DMS153 (cell line): ENCODE measurements at regions not wholly inside any gene's neighbourhood (a gene's known extent, or its start where the extent isn't known, plus 50 kb on each side); places are given as distances from the start of the nearest gene placed in this dataset.
"Not testable (repeated sequence)": the region's sequence is repeated elsewhere in the genome, so short reads cannot be mapped to it uniquely, and the experiment has no call there.

Experiments used
- DNase-seq: peaks from one replicate; lab custom pipeline; 2025; lab: John Stamatoyannopoulos, UW

DNA sequence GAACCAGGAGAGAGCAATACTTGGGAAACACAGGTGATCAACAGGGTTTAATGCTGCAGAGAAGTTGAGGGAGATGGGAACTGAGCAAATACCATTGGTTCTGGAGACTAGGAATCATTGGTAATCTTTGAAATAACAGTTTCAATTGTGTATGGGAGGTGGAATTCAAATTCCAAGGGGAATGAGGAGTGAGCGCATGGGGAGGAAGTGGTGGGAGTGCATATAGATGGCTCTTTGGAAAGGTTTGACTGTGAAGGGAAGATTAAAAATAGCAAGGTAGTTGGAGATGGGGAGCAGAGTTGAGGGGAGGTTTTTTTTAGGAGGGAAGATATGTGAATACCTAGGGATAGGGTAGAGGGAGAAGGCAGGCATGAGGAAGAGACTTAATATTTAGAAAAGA, 51.1 kb upstream of the ROPN1 start:
- no peak for DNase-seq

GRCh38 chr3:124044956-124045355, 53.0 kb upstream of the ROPN1 start:
- no peak for DNase-seq

- DNase-seq = no peak
These were observed 57.3 kb upstream of the ROPN1 start for GRCh38 chr3:124048967-124049798.

DNA sequence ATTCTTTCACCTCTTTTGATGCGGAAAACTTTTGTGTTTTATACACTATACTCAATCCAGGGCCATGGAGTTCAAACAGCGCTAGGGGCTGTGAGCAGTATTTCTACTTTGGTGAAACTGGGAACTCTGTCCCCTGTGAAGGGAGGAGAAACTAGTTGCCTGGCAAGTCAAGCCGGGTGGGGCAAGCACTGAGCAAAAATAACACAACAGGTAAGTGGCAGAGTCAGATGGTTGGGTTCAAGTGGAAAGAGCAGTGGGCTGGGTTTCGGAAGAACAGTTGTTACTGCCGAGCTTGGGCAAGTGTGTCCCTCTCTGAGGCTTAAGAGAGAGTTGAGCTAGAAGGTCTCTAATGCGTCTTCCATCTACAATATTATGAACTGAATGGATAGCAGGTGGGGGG, 59.7 kb upstream of the ROPN1 start:
- DNase-seq = no peak

DNA sequence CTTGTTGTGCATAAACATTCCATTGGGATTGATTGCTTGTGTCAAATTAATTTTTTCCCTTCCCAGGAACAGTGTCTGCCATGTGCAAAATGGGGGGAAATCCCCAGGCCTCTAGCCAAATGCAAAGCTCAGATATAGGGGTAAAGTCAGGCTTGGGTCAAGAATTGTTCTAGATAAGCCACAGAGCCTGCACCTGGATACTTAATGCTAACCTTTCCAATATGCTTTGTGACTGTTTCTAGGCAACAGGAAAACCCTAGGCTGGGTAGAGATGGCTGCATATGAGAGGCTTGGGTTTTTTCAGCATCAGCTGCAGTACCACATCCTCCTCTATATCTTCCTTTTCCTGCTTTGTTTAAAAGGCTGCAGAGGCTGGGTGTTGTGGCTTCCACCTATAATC, 61.9 kb upstream of the ROPN1 start:
- DNase-seq = peak; percentile 83

- no peak for DNase-seq
These were observed 64.9 kb upstream of the ROPN1 start for GRCh38 chr3:124056846-124057245.

GRCh38 chr3:124057420-124057819, 65.5 kb upstream of the ROPN1 start:
- no peak for DNase-seq

- DNase-seq = no peak
These were observed 67.7 kb upstream of the ROPN1 start for GRCh38 chr3:124059580-124059979.

DNA sequence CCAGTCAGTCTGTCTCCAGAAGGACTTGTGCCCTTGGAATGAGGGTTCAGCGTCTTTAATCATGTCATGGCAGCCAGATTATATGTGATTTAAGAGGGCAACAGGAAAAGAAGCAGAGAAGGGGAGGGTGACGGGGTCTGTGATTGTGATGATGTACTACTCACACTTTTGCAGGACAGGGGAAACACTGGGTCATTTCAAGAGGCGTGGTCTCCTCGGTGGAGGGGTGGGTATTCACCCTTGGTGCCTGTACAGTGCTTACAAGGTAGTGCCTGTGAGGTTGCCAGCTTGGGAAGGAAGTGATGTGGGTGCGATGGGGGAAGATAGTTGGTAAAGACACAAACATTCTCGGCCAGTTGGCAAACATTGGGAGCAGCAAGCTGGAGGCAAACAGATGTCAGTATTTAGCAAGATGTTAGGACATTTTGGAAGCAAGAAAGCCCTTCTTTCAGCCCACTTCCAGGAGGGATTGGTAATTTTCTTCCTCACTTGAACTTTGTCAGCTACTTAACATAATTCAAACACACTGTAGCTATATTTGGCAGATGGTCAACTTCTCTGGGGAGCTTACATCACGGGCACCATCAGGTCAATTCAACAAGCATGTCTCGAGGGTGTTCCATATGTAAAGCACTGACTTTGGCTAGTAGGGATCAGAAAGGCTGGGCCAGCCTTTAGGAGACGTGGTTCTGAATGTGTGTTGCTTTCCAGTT, 71.4 kb upstream of the ROPN1 start:
- DNase-seq = no peak

GRCh38 chr3:124064050-124064449, 72.1 kb upstream of the ROPN1 start:
- no peak for DNase-seq

- not testable (repeated sequence) for DNase-seq
These were observed 74.6 kb upstream of the ROPN1 start for GRCh38 chr3:124066543-124066942.

DNA sequence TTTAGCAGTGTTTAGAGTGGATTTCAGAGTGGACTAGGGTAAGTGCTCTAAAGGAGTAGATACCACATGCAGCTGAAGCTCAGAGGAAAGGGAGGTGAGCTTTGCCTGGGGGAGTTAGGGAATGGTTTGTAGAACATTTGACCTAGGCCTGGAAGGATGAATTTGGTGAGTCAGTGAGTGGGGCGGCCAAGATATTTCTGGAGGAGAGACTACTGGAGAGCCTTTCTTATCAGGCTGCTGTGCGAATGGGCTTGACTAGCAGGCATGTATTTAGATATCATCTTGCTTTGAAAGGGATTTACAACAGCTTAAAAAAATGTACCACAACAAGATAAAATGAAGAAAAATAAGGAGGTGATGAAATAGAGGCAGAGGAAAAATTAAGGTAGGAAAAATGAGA, 77.8 kb upstream of the ROPN1 start:
- not testable (repeated sequence) for DNase-seq

DNA sequence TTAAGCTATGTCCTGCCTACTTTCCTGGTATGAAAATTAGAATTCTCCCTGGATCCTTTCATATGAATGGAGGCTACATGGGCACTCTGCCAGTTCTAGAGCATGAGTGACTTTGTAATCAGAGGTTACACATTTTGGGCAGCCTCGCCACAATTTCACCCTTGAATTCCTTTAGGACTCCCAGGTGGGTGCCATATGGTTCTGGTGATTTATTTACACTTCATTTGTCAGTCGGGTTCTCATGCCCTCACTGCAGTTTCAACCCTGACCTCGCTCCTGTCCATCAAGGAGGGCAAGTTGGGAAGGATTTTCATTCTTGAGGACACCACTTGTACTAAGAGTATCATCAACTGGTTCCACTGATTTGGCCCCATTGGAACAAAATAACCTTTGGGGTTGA, 83.2 kb upstream of the ROPN1 start:
- not testable (repeated sequence) for DNase-seq

GRCh38 chr3:124075753-124076152, 83.8 kb upstream of the ROPN1 start:
- no peak for DNase-seq

- no peak for DNase-seq
These were observed 84.3 kb upstream of the ROPN1 start for GRCh38 chr3:124076235-124076634.

GRCh38 chr3:124078953-124079911, 87.3 kb upstream of the ROPN1 start:
- no peak for DNase-seq

DNA sequence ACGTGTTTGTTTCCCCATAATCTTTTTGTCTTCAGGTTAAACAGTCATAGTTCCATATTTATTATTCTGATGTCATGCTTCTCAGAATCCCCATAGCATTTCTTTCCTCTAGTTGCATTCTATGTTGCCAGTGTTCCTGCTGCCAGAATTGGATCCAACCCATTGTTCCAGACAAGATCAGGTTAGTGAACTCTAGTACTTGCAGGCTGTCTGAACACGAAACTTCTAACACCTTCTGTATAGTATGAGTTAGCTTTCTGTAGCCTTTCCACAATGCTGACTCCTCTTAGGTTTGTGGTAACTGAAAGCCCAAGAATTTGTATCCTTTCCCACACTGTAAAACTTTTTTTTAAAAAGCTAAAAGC, 88.0 kb upstream of the ROPN1 start:
- DNase-seq = no peak

- no peak for DNase-seq
These were observed 90.4 kb upstream of the ROPN1 start for GRCh38 chr3:124082343-124082742.

DNA sequence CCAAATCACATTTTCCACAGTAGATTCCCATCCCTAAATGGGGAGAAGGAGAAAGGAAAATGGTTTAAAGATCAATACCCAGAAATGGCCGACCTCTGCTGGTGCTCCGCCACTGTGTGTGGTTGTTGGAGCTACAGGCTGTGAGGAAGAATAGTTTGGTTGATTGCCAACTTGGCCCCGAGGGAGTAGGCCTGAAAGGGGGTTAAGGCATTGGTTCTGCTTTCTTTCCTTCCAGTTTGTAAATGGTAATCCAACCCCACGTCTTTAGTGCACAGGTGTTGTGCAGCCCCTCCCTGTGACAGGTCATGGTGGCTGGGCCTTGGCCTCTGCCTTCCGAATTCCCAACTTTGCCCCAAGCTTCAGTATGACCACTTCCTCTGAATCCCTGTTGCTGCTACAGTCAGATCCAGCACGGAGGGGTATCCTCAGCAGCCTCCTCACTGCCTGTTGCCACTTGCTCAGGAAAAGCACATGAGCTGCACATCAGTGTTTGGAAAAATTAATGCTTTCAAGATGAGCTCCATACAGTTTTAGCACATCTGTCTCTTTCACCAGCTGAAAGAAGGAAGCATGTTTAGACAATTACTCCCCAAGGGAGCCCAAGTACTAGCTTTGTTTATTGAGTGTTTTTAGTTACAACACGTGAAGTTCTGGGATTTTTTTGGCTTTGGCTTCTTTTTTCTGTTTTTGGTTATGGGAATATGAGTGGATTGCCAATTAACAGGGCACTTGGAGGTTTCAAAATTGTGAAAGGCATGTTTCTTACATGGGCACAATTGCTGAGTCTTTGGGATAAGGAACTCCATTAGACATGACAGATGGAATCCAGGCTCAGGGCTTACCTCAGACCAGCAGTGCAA, 92.3 kb upstream of the ROPN1 start:
- peak; percentile 23 for DNase-seq

- no peak for DNase-seq
These were observed 96.9 kb upstream of the ROPN1 start for GRCh38 chr3:124088801-124089200.

GRCh38 chr3:124089214-124089613, 97.3 kb upstream of the ROPN1 start:
- DNase-seq = no peak
